ENCODE measurements at regions not wholly inside any gene's neighbourhood (a gene's known extent, or its start where the extent isn't known, plus 50 kb on each side); places are given as distances from the start of the nearest gene placed in this dataset.

GRCh38 chr5:17895288-17896033, 261.2 kb downstream of the TAF11L14 start:
- Histone ChIP-seq H2BK120ac (ENCODE audit: insufficient read depth, low read length, poor library complexity) (no peak overlapping the region), H4K8ac (ENCODE audit: low read depth, low read length) (no peak overlapping the region), H3K79me2 (ENCODE audit: control insufficient read depth, insufficient read depth, low read length, poor library complexity) (no peaks in the 10 kb centered on the region), H2AFZ (ENCODE audit: insufficient read depth, low read length, poor library complexity) (no peak overlapping the region), H3K27ac (ENCODE audit: low read depth, low read length) (no peak overlapping the region), H3K9me3 (ENCODE audit: insufficient read depth, low read depth, low read length) (no peaks in the 10 kb centered on the region), H3K18ac (ENCODE audit: low read length) (no peak overlapping the region), H3K4me1 (ENCODE audit: control insufficient read depth in 1 of 2, insufficient read depth in 2 of 2, low read length in 2 of 2) (no peaks in the 10 kb centered on the region), H3K14ac (ENCODE audit: low read length) (no peak overlapping the region), H2BK12ac (ENCODE audit: low read length) (no peak overlapping the region), H3K9ac (ENCODE audit: low read length) (no peak overlapping the region), H3K79me1 (ENCODE audit: low read length) (no peaks in the 10 kb centered on the region), H4K91ac (ENCODE audit: low read depth, low read length) (no peak overlapping the region), H3K36me3 (ENCODE audit: control insufficient read depth in 1 of 2, insufficient read depth in 2 of 2, low read length in 2 of 2) (no peaks in the 10 kb centered on the region), H3K27me3 (ENCODE audit: insufficient read depth, low read length) (no peaks in the 10 kb centered on the region), H3K4me3 (ENCODE audit: low read depth, low read length) (no peak overlapping the region), H3K4me2 (ENCODE audit: low read length) (no peak overlapping the region), H3K23ac (ENCODE audit: low read length) (no peak overlapping the region), H3K4ac (ENCODE audit: low read depth, low read length) (no peak overlapping the region), H2AK5ac (ENCODE audit: low read length) (no peak overlapping the region), H2BK5ac (ENCODE audit: low read depth, low read length, poor library complexity) (no peak overlapping the region), H4K12ac (ENCODE audit: low read depth, low read length) (no peak overlapping the region)
- peak in 1 of 2 donors; percentile 4 for DNase-seq
- no CpG with 5 or more reads among the region's 4 CpGs for WGBS (ENCODE audit: extremely low coverage, insufficient coverage, insufficient read length)

GRCh38 chr5:17896605-17897004, 262.3 kb downstream of the TAF11L14 start:
- no peak overlapping the region for H2BK5ac ChIP-seq (ENCODE audit: low read depth, low read length, poor library complexity)

GRCh38 chr5:17897776-17898175, 263.5 kb downstream of the TAF11L14 start:
- WGBS (ENCODE audit: extremely low coverage, insufficient coverage, insufficient read length), result no CpG with 5 or more reads among the region's 4 CpGs
- H3K27ac ChIP-seq (ENCODE audit: low read depth, low read length), result no peak overlapping the region
- H4K8ac ChIP-seq (ENCODE audit: low read depth, low read length), result no peak overlapping the region

More at GRCh38 chr5:17896605-17897004, 262.3 kb downstream of the TAF11L14 start:
- Histone ChIP-seq H4K91ac (ENCODE audit: low read depth, low read length) (no peak overlapping the region), H3K27me3 (ENCODE audit: insufficient read depth, low read length) (no peaks in the 10 kb centered on the region), H3K23ac (ENCODE audit: low read length) (no peak overlapping the region), H2BK12ac (ENCODE audit: low read length) (no peak overlapping the region), H4K12ac (ENCODE audit: low read depth, low read length) (no peak overlapping the region), H3K27ac (ENCODE audit: low read depth, low read length) (no peak overlapping the region), H3K79me1 (ENCODE audit: low read length) (no peaks in the 10 kb centered on the region), H3K9me3 (ENCODE audit: insufficient read depth, low read depth, low read length) (no peaks in the 10 kb centered on the region), H3K14ac (ENCODE audit: low read length) (no peak overlapping the region), H3K79me2 (ENCODE audit: control insufficient read depth, insufficient read depth, low read length, poor library complexity) (no peaks in the 10 kb centered on the region), H2BK120ac (ENCODE audit: insufficient read depth, low read length, poor library complexity) (no peak overlapping the region), H3K4me3 (ENCODE audit: low read depth, low read length) (no peak overlapping the region), H3K18ac (ENCODE audit: low read length) (no peak overlapping the region), H3K4me2 (ENCODE audit: low read length) (no peak overlapping the region), H4K8ac (ENCODE audit: low read depth, low read length) (no peak overlapping the region), H3K4me1 (ENCODE audit: control insufficient read depth in 1 of 2, insufficient read depth in 2 of 2, low read length in 2 of 2) (no peaks in the 10 kb centered on the region), H3K36me3 (ENCODE audit: control insufficient read depth in 1 of 2, insufficient read depth in 2 of 2, low read length in 2 of 2) (no peaks in the 10 kb centered on the region), H2AFZ (ENCODE audit: insufficient read depth, low read length, poor library complexity) (no peak overlapping the region), H3K4ac (ENCODE audit: low read depth, low read length) (no peak overlapping the region), H3K9ac (ENCODE audit: low read length) (no peak overlapping the region), H2AK5ac (ENCODE audit: low read length) (no peak overlapping the region)
- DNase-seq, result peak in 1 of 2 donors; percentile 36
- no CpG with 5 or more reads among the region's 2 CpGs for WGBS (ENCODE audit: extremely low coverage, insufficient coverage, insufficient read length)

GRCh38 chr5:17898766-17899165, 264.5 kb downstream of the TAF11L14 start:
- no CpG with 5 or more reads among the region's 2 CpGs for WGBS (ENCODE audit: extremely low coverage, insufficient coverage, insufficient read length)
- Histone ChIP-seq H3K4ac (ENCODE audit: low read depth, low read length) (no peak overlapping the region), H4K8ac (ENCODE audit: low read depth, low read length) (no peak overlapping the region), H3K9me3 (ENCODE audit: insufficient read depth, low read depth, low read length) (no peaks in the 10 kb centered on the region), H2AK5ac (ENCODE audit: low read length) (no peak overlapping the region), H3K4me2 (ENCODE audit: low read length) (no peak overlapping the region), H2BK12ac (ENCODE audit: low read length) (no peak overlapping the region), H3K79me1 (ENCODE audit: low read length) (no peaks in the 10 kb centered on the region), H3K27ac (ENCODE audit: low read depth, low read length) (no peak overlapping the region), H3K9ac (ENCODE audit: low read length) (no peak overlapping the region), H3K79me2 (ENCODE audit: control insufficient read depth, insufficient read depth, low read length, poor library complexity) (no peaks in the 10 kb centered on the region), H3K23ac (ENCODE audit: low read length) (no peak overlapping the region), H3K4me3 (ENCODE audit: low read depth, low read length) (no peak overlapping the region), H2BK5ac (ENCODE audit: low read depth, low read length, poor library complexity) (no peak overlapping the region), H2AFZ (ENCODE audit: insufficient read depth, low read length, poor library complexity) (no peak overlapping the region), H3K36me3 (ENCODE audit: control insufficient read depth in 1 of 2, insufficient read depth in 2 of 2, low read length in 2 of 2) (no peaks in the 10 kb centered on the region), H4K12ac (ENCODE audit: low read depth, low read length) (no peak overlapping the region), H3K18ac (ENCODE audit: low read length) (no peak overlapping the region), H4K91ac (ENCODE audit: low read depth, low read length) (no peak overlapping the region), H3K4me1 (ENCODE audit: control insufficient read depth in 1 of 2, insufficient read depth in 2 of 2, low read length in 2 of 2) (no peaks in the 10 kb centered on the region), H3K27me3 (ENCODE audit: insufficient read depth, low read length) (no peaks in the 10 kb centered on the region), H3K14ac (ENCODE audit: low read length) (no peak overlapping the region), H2BK120ac (ENCODE audit: insufficient read depth, low read length, poor library complexity) (no peak overlapping the region)
- no peak for DNase-seq

More at GRCh38 chr5:17897776-17898175, 263.5 kb downstream of the TAF11L14 start:
- Histone ChIP-seq H3K9ac (ENCODE audit: low read length) (no peak overlapping the region), H4K12ac (ENCODE audit: low read depth, low read length) (no peak overlapping the region), H3K23ac (ENCODE audit: low read length) (no peak overlapping the region), H4K91ac (ENCODE audit: low read depth, low read length) (no peak overlapping the region), H2BK120ac (ENCODE audit: insufficient read depth, low read length, poor library complexity) (no peak overlapping the region), H3K4ac (ENCODE audit: low read depth, low read length) (no peak overlapping the region), H3K4me3 (ENCODE audit: low read depth, low read length) (no peak overlapping the region), H3K9me3 (ENCODE audit: insufficient read depth, low read depth, low read length) (no peaks in the 10 kb centered on the region), H3K36me3 (ENCODE audit: control insufficient read depth in 1 of 2, insufficient read depth in 2 of 2, low read length in 2 of 2) (no peaks in the 10 kb centered on the region), H3K18ac (ENCODE audit: low read length) (no peak overlapping the region), H2AFZ (ENCODE audit: insufficient read depth, low read length, poor library complexity) (no peak overlapping the region), H2AK5ac (ENCODE audit: low read length) (no peak overlapping the region), H3K79me1 (ENCODE audit: low read length) (no peaks in the 10 kb centered on the region), H2BK12ac (ENCODE audit: low read length) (no peak overlapping the region), H3K4me2 (ENCODE audit: low read length) (no peak overlapping the region), H3K27me3 (ENCODE audit: insufficient read depth, low read length) (no peaks in the 10 kb centered on the region), H3K79me2 (ENCODE audit: control insufficient read depth, insufficient read depth, low read length, poor library complexity) (no peaks in the 10 kb centered on the region), H2BK5ac (ENCODE audit: low read depth, low read length, poor library complexity) (no peak overlapping the region), H3K14ac (ENCODE audit: low read length) (no peak overlapping the region), H3K4me1 (ENCODE audit: control insufficient read depth in 1 of 2, insufficient read depth in 2 of 2, low read length in 2 of 2) (no peaks in the 10 kb centered on the region)
- DNase-seq, result no peak

Data from trophoblast cell (in vitro differentiated cells and primary cell).